Renal pelvis (tissue), 1 donor: ENCODE measurements at regions not wholly inside any gene's neighbourhood (a gene's known extent, or its start where the extent isn't known, plus 50 kb on each side); places are given as distances from the start of the nearest gene placed in this dataset.

Source experiments
- DNase-seq: peaks from one replicate; pipeline ENCODE4 v3.0.0-alpha.2; 2013

- no peak for DNase-seq
These were observed 82.3 kb upstream of the ADRA2C start for GRCh38 chr4:3683744-3684421.

- DNase-seq: no peak
These were observed 83.0 kb upstream of the ADRA2C start for GRCh38 chr4:3683077-3683743.

GRCh38 chr4:3682236-3683076 lies 83.7 kb upstream of the ADRA2C start:
- DNase-seq: no peak

DNA sequence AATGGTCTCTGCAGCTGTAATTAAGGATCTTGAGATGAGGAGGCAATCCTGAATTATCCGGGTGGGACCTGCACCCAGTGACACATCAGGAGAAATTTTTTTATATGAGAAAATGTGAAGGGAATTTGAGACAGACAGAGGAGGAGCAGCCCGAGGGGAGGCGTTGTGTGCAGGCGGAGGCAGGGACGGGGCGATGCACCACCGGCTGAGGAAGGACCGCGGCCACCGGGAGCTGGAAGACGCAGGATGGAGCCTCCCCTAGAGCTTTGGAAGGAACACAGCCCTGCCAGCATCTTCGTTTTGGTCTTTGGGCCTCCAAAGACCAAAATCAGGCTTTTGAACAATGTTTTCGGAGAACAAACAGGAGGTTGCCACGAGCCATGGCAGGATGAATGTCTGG lies 85.0 kb upstream of the ADRA2C start:
- DNase-seq: no peak

GRCh38 chr4:3680656-3681055 lies 85.5 kb upstream of the ADRA2C start:
- DNase-seq: no peak

GRCh38 chr4:3679851-3680311 lies 86.3 kb upstream of the ADRA2C start:
- DNase-seq: no peak

DNA sequence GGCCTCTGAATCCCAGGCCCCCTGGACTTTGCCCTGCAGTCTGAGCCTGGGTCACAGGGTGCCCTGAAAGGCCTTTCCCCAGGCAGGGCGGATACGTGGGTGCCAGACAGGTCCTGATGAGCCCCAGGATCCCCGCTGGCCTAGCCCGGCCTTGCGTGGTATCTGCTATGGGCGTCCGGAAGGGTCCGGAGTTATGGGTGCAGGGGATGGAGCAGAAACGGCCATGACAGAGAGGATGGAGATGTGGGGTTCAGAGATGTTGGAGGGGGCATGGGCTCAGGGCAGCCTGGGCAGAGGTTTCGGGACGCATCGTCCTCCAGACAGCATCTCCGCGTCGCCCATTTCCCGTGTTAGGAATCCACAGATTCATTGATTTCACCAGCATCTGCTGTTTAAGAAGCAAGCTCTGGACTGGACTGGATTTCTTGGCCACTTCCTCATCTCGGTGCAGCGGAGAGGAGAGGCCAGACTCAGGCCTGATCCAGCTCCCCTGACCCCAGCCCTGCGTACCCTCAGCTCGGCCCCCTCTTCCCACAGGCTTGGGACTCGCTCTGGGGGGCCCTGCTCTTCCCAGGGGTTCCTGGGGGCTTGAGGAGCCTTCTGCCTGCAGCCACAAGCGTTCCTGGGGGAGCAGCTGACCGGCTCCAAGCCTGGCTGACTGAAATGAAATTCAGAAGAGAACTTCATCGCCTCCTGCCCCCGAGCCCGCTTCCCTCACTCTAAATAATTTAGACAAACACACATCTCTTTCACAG lies 86.9 kb upstream of the ADRA2C start:
- DNase-seq: no peak

- no peak for DNase-seq
These were observed 88.5 kb upstream of the ADRA2C start for GRCh38 chr4:3677748-3678070.

- no peak for DNase-seq
These were observed 89.1 kb upstream of the ADRA2C start for GRCh38 chr4:3676907-3677747.

GRCh38 chr4:3676196-3676595 lies 90.0 kb upstream of the ADRA2C start:
- no peak for DNase-seq

GRCh38 chr4:3675251-3676115 lies 90.7 kb upstream of the ADRA2C start:
- DNase-seq: no peak

DNA sequence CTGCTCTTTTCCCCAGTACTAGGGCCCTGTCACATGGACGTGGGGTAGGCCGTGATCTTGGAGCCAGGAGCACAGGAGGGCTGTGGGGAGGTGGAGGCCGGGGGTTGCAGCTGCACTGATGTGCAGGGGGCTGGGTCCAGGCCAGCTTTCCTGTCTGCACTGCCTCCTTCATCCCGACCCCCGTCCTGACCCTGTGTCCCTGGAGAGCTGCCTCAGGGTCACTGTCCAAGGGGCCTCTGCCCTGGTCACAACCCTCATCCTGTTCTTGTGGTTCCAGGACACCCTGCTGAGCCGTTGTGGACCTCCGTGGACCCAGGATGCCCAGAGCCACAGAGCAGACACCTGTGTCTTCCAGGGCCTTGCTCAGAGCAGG lies 91.7 kb upstream of the ADRA2C start:
- DNase-seq: no peak

DNA sequence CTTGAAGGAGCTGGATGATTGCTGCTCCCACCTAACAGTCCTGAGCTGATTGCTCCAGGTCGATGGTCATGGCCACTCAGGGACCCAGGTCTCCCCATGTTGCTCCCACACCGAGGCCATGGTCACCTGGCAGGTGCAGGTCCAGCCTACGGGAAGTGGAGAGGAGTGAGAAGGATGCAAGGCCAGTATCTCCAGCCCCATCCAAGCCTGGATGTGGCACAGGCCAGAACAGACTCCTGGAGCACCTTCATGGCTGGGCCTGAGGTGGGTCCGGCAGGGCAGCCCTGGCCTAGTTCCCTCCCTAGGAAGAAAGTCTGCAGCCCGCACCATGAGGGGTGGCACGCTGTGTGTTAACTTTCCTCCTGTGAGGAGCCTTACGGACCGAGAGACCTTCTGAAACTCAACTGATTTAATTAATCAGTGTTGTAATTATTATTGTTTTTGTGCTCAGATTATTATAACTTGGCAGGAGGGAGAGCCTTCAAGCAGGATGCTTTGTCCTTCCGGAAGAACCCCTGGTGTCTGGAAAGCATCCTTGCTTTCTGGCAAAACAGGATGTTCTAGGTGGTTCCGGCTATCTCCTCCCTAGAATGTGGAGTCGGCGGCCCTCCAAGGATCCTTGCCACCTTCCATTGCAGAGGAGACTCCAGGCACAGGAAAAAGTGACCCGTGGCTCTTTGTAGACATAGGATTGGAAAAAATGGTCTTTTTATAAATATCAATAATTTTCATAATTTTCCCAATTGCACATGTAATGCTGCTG lies 92.3 kb upstream of the ADRA2C start:
- no peak for DNase-seq

DNA sequence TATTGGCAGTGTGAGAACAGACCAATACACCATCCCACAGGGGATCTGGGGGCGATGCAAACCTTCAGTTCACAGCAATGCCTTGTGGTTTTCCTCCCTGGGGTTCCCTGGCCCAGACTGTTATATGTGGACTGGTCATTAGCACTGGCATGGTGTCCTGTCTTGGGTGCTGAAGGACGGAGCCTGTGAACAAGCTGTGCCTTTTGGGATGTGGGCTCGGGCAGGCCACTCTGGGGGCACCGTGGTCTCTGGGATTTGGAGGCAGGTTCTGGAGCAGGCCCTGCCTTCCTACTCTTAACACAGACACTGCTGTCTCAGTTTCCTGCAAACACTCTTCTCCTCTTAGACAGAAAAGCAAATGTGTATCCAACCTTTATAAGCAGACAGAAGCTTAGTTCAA lies 93.0 kb upstream of the ADRA2C start:
- DNase-seq: no peak

DNA sequence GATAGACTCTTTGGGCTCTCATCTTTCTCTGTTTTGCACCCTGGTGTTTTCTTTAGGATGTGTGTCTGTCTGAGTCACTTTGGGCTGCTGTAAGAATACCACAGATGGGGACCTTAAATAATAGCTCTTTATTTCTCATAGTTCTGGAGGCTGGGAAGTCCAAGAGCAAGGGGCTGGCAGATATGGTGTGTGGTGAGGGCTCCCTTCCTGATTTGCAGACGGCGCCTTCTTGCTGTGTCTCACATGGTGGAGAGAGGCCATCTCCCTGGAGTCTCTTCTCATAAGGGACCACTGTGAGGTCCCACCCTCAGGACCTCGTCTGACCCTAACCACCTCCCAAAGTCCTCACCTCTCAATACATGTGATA lies 93.7 kb upstream of the ADRA2C start:
- DNase-seq: no peak

- no peak for DNase-seq
These were observed 94.4 kb upstream of the ADRA2C start for GRCh38 chr4:3671571-3672464.

DNA sequence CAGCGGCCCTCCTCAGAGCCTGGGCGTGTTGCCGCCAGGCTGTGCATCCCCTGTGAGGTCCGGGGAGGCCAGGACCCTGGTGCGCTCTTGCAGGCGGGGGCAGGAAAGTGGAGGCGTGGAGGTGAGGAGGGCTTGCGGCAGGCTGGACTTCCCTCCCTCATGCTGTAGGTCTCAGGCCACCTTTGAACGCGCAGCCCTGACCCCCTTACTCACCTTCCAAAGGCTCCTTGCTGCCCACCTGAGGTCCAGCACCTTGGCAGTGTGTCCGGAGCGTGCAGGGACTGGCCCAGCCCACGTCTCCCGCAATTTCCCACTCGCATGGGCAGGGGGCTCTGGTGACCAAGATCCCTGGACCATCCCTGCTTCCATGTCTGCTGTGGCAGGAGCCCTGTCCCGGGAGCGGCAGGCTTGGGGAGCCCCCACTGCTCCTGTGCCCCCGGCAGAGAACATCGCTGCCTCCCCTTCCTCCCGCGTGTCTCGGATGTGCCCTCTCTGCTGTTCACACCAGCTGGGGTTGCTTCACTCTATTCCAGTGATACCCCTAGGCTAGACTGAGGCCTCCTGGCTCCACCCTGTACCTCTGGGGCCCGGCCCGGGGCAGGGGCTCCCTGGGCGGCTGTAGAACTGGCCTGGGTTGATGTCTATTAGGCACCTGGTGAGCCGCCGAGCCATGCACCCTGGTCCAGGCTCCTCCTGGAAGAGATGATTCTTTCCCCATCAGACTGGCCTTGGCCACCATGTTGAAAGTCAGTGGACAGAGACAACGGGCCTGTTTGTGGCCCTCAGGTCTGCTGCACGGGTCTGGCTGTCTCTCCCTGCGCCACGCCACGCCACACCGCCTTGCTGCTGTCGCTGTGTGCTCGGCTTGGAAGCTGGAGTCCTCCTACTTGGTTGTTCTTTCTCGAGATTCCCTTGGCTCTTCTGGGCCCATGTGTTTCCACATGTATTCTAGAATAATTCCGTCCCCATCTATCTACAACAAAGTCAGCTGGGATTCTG lies 95.4 kb upstream of the ADRA2C start:
- no peak for DNase-seq
